HCT116 (cell line): ENCODE measurements at regions not wholly inside any gene's neighbourhood (a gene's known extent, or its start where the extent isn't known, plus 50 kb on each side); places are given as distances from the start of the nearest gene placed in this dataset.

Source experiments
- ATAC-seq: fragments of 200-7000 bp; cut with Tn5 transposase; 2 replicates; pipeline ENCODE4 v1.9.1; 2020; ENCODE audit warnings: mild to moderate bottlenecking, moderate library complexity
- BruUV-seq: library from RNA; stranded (reverse); fragments of 400-500 nt; replicated peaks from 2 replicates; lab custom pipeline; 2021; lab: Mats Ljungman, UMichigan
- CTCF ChIA-PET: fragments of 300-600 bp; sonication (Branson Sonifier 250); formaldehyde crosslinking; loops from one replicate; lab custom pipeline; 2021; ENCODE audit warnings: antibody characterized with exemption; lab: Charles Lee
- POLR2A ChIA-PET: fragments of 300-600, 350-600 bp; sonication (Branson Sonifier 250); formaldehyde crosslinking; loops from one replicate; lab custom pipeline; 2021; ENCODE audit warnings: antibody characterized with exemption; lab: Charles Lee
- RAD21 ChIA-PET, 2 experiments: fragments of 300-600 bp; sonication (Branson Sonifier 250); formaldehyde crosslinking; loops; one replicate each; lab custom pipeline; 2023; ENCODE audit warnings: low total read pairs in 2 of 2; ENCODE audit not compliant: uncharacterized antibody in 2 of 2, unreplicated experiment in 2 of 2, low non-redundant PET in 1 of 2; lab: Charles Lee
- DNase-seq: peaks from one replicate; pipeline ENCODE4 v3.0.0-alpha.2; 2010; ENCODE audit warnings: low read depth, low spot score
- H2AFZ ChIP-seq: fragments of 200-600 bp; shearing (Covaris generic), sonication (generic); 2 replicates; pipeline ENCODE4 v1.6.1; 2017; ENCODE audit warnings: low read depth, mixed run types, mixed read lengths, antibody characterized with exemption, low read length; ENCODE audit not compliant: poor library complexity, severe bottlenecking
- H3K27ac ChIP-seq: 2 replicates; pipeline ENCODE4 v1.5.1; 2012; ENCODE audit warnings: low read depth, low read length
- H3K27me3 ChIP-seq: fragments of 200-600 bp; sonication (generic); 2 replicates; pipeline ENCODE4 v1.6.1; 2016; ENCODE audit warnings: mixed run types, low read length, mixed read lengths; ENCODE audit not compliant: insufficient read depth
- H3K36me3 ChIP-seq, 2 experiments: fragments of 200-500 bp in 1 of 2; fragments of 200-600 bp in 1 of 2; sonication (Bioruptor generic) in 1 of 2; sonication (generic) in 1 of 2; 2 replicates each; pipeline versions ENCODE4 v1.5.1 to v1.6.1; 2014 to 2016; ENCODE audit warnings: low read length in 2 of 2, inconsistent platforms in 1 of 2, mixed read lengths in 1 of 2, mixed run types in 1 of 2; ENCODE audit not compliant: insufficient read depth in 2 of 2, control insufficient read depth in 1 of 2
- H3K4me1 ChIP-seq, 2 experiments: fragments of 200-600 bp in 1 of 2; sonication (generic) in 1 of 2; 2 replicates each; pipeline versions ENCODE4 v1.5.1 to v1.6.1; 2012 to 2017; ENCODE audit warnings: low read length in 2 of 2, inconsistent platforms in 1 of 2, mild to moderate bottlenecking in 1 of 2, mixed read lengths in 1 of 2, mixed run types in 1 of 2, moderate library complexity in 1 of 2; ENCODE audit not compliant: insufficient read depth in 2 of 2, control insufficient read depth in 1 of 2
- H3K4me2 ChIP-seq: fragments of 200-600 bp; sonication (generic); 2 replicates; pipeline ENCODE4 v1.6.1; 2017; ENCODE audit warnings: mixed run types, low read length, mixed read lengths
- H3K4me3 ChIP-seq, 2 experiments: fragments of 200-600 bp in 1 of 2; sonication (generic) in 1 of 2; replicated peaks in 1 of 2; 2 replicates each; pipeline ENCODE4 v1.5.1; 2011 to 2016; ENCODE audit warnings: low read length in 2 of 2, control low read depth in 1 of 2, low read depth in 1 of 2, mild to moderate bottlenecking in 1 of 2, mixed read lengths in 1 of 2, mixed run types in 1 of 2
- H3K79me2 ChIP-seq: fragments of 200-600 bp; sonication (generic); 2 replicates; pipeline ENCODE4 v1.6.1; 2017; ENCODE audit warnings: mild to moderate bottlenecking, mixed run types, low read length, moderate library complexity, mixed read lengths; ENCODE audit not compliant: insufficient read depth
- H3K9ac ChIP-seq: fragments of 200-600 bp; sonication (generic); 2 replicates; pipeline ENCODE4 v1.6.1; 2016; ENCODE audit warnings: low read length, mixed read lengths
- H3K9me2 ChIP-seq: fragments of 200-600 bp; sonication (generic), shearing (Covaris generic); 2 replicates; pipeline ENCODE4 v1.6.1; 2017; ENCODE audit warnings: mixed run types, mild to moderate bottlenecking, moderate library complexity; ENCODE audit not compliant: insufficient read depth
- H3K9me3 ChIP-seq, 2 experiments: fragments of 200-500 bp in 1 of 2; fragments of 200-600 bp in 1 of 2; sonication (Bioruptor generic) in 1 of 2; sonication (generic) in 1 of 2; 2 replicates each; pipeline ENCODE4 v1.6.1; 2014 to 2017; ENCODE audit warnings: low read length in 2 of 2, mixed read lengths in 2 of 2, inconsistent platforms in 1 of 2, low read depth in 1 of 2, mild to moderate bottlenecking in 1 of 2, mixed run types in 1 of 2, moderate library complexity in 1 of 2; ENCODE audit not compliant: control insufficient read depth in 1 of 2, insufficient read depth in 1 of 2
- H4K20me1 ChIP-seq: fragments of 200-600 bp; sonication (generic), shearing (Covaris generic); 2 replicates; pipeline ENCODE4 v1.6.1; 2017; ENCODE audit warnings: mixed run types, mild to moderate bottlenecking, moderate library complexity; ENCODE audit not compliant: insufficient read depth
- ATF3 ChIP-seq: IDR thresholded peaks from 2 replicates; pipeline ENCODE4 v1.6.1; 2012
- EZH2phosphoT487 ChIP-seq: fragments of 200-600 bp; IDR thresholded peaks from 2 replicates; pipeline ENCODE4 v1.6.1; 2018; ENCODE audit warnings: antibody characterized with exemption, borderline replicate concordance
- SIN3A ChIP-seq: IDR thresholded peaks from 2 replicates; pipeline ENCODE4 v1.6.1; 2012; ENCODE audit warnings: low read depth
- SP1 ChIP-seq: IDR thresholded peaks from 2 replicates; pipeline ENCODE4 v1.6.1; 2012; ENCODE audit warnings: low read depth
- SRF ChIP-seq: IDR thresholded peaks from 2 replicates; pipeline ENCODE4 v1.6.1; 2012; ENCODE audit warnings: low read depth
- TCF7L2 ChIP-seq: IDR thresholded peaks from 2 replicates; pipeline ENCODE4 v1.7.0; 2011; ENCODE audit warnings: borderline replicate concordance, inconsistent platforms; ENCODE audit not compliant: insufficient read depth, insufficient read length; ENCODE audit errors: extremely low read depth
- ZFX ChIP-seq: fragments of 450-650 bp; IDR thresholded peaks from 2 replicates; pipeline ENCODE4 v1.6.1; 2017
- intact Hi-C: fragments of 100-400 bp; cut with micrococcal nuclease; formaldehyde crosslinking; loops from 2 replicates; pipeline ENCODE4 v1.10.0; 2022
- TF ChIP-seq, protein P1 (sequence below): IDR thresholded peaks from 2 replicates; pipeline ENCODE4 v1.6.1; 2012; ENCODE audit warnings: low read depth
- TF ChIP-seq, protein P2 (sequence below): IDR thresholded peaks from 2 replicates; pipeline ENCODE4 v1.6.1; 2011; ENCODE audit warnings: mild to moderate bottlenecking, low read length, moderate library complexity; ENCODE audit not compliant: insufficient replicate concordance; ENCODE audit errors: extremely low read depth

GRCh38 chr4:3707423-3708102 is 58.6 kb upstream of the ADRA2C start:
- CTCF ChIA-PET: no interaction called here
- no TSS peak for BruUV-seq
- ATAC-seq: no peak

More at GRCh38 chr4:3707423-3708102, 58.6 kb upstream of the ADRA2C start:
- H3K9me3 ChIP-seq: no peaks in the 10 kb centered on the region
- intact Hi-C loops: no loop called here
- H3K9ac ChIP-seq: no peak overlapping the region
- no peaks in the 10 kb centered on the region for H3K79me2 ChIP-seq
- no peak overlapping the region for H3K4me2 ChIP-seq
- no peaks in the 10 kb centered on the region for H3K4me1 ChIP-seq
- peaks cover 16% of the 10 kb centered on the region; the same call in 1 of the 2 replicates for H3K27me3 ChIP-seq
- H4K20me1 ChIP-seq: no peaks in the 10 kb centered on the region
- H3K4me3 ChIP-seq: no peak overlapping the region
- DNase-seq: no peak
- no peak overlapping the region for H2AFZ ChIP-seq
- H3K36me3 ChIP-seq: no peaks in the 10 kb centered on the region
- POLR2A ChIA-PET: no interaction called here
- no peaks in the 10 kb centered on the region for H3K9me2 ChIP-seq
- TF ChIP-seq SRF (no peak), EZH2phosphoT487 (no peak), SIN3A (no peak), TCF7L2 (no peak), ZFX (no peak), SP1 (no peak), ATF3 (no peak)
- TF ChIP-seq, protein P1, sequence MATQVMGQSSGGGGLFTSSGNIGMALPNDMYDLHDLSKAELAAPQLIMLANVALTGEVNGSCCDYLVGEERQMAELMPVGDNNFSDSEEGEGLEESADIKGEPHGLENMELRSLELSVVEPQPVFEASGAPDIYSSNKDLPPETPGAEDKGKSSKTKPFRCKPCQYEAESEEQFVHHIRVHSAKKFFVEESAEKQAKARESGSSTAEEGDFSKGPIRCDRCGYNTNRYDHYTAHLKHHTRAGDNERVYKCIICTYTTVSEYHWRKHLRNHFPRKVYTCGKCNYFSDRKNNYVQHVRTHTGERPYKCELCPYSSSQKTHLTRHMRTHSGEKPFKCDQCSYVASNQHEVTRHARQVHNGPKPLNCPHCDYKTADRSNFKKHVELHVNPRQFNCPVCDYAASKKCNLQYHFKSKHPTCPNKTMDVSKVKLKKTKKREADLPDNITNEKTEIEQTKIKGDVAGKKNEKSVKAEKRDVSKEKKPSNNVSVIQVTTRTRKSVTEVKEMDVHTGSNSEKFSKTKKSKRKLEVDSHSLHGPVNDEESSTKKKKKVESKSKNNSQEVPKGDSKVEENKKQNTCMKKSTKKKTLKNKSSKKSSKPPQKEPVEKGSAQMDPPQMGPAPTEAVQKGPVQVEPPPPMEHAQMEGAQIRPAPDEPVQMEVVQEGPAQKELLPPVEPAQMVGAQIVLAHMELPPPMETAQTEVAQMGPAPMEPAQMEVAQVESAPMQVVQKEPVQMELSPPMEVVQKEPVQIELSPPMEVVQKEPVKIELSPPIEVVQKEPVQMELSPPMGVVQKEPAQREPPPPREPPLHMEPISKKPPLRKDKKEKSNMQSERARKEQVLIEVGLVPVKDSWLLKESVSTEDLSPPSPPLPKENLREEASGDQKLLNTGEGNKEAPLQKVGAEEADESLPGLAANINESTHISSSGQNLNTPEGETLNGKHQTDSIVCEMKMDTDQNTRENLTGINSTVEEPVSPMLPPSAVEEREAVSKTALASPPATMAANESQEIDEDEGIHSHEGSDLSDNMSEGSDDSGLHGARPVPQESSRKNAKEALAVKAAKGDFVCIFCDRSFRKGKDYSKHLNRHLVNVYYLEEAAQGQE: no peak
- TF ChIP-seq, protein P2, sequence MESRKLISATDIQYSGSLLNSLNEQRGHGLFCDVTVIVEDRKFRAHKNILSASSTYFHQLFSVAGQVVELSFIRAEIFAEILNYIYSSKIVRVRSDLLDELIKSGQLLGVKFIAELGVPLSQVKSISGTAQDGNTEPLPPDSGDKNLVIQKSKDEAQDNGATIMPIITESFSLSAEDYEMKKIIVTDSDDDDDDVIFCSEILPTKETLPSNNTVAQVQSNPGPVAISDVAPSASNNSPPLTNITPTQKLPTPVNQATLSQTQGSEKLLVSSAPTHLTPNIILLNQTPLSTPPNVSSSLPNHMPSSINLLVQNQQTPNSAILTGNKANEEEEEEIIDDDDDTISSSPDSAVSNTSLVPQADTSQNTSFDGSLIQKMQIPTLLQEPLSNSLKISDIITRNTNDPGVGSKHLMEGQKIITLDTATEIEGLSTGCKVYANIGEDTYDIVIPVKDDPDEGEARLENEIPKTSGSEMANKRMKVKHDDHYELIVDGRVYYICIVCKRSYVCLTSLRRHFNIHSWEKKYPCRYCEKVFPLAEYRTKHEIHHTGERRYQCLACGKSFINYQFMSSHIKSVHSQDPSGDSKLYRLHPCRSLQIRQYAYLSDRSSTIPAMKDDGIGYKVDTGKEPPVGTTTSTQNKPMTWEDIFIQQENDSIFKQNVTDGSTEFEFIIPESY: no peak
- H3K27ac ChIP-seq: no peak overlapping the region
- RAD21 ChIA-PET: no interaction called here
